Fibroblast of the aortic adventitia (primary cell): ENCODE measurements at regions not wholly inside any gene's neighbourhood (a gene's known extent, or its start where the extent isn't known, plus 50 kb on each side); places are given as distances from the start of the nearest gene placed in this dataset.
A peak's percentile ranks its signal among the peaks of the same experiment; 100 is the strongest.

ENCODE experiments used
- DNase-seq: peaks from one replicate; pipeline ENCODE4 v3.0.0-alpha.2; 2010; ENCODE audit warnings: low read depth
- H3K4me3 ChIP-seq: 2 replicates; pipeline ENCODE4 v1.5.1; 2011; ENCODE audit warnings: low read depth, mild to moderate bottlenecking, control low read depth, low read length, moderate library complexity
- TF ChIP-seq, protein P1 (sequence below): IDR thresholded peaks from 2 replicates; pipeline ENCODE4 v1.5.1; 2011; ENCODE audit warnings: mild to moderate bottlenecking, low read length, control low read depth, inconsistent platforms; ENCODE audit not compliant: insufficient read depth

DNA sequence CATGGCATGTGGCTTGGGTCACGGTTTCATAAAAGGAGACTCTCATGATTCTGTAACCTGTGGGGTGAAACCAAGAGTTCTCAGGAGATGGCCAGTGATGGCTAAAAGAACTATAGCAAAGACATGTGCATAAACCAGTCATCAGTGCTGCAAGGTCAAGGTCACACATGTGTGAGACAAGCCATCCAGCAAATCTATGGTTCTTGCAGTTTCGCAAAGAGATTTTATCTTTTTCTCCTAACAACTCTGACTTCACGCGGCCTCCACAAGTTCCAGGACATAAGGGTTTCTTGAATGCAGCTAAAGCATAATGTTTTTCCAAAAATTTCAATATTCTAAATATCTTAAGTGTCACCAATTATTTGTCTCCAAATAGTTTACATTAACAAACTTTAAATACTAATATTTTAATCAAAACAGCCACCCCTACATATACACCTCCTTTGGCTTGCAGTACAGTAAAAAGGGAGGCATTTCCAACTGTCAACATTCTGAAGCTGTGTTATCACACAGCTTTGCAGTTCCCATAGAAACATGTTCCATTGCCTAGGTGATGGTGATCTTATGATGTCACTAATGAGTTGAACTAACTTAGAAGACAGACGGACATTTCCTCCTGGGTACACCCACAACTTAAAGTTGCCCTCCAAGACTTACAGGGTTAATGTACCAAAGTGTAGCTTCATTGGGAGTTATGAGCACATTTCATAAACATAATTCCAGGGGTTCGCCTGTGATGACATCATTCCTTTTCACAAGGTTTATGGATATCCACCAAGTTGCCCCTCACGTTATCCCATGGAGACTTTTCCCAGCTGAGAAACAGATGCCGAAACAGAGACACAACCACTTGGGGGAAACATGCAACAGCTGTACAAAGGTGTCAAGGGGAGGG is 250.9 kb upstream of the PDE10A start:
- no peak for DNase-seq
- H3K4me3 ChIP-seq: no peak overlapping the region
- TF ChIP-seq, protein P1, sequence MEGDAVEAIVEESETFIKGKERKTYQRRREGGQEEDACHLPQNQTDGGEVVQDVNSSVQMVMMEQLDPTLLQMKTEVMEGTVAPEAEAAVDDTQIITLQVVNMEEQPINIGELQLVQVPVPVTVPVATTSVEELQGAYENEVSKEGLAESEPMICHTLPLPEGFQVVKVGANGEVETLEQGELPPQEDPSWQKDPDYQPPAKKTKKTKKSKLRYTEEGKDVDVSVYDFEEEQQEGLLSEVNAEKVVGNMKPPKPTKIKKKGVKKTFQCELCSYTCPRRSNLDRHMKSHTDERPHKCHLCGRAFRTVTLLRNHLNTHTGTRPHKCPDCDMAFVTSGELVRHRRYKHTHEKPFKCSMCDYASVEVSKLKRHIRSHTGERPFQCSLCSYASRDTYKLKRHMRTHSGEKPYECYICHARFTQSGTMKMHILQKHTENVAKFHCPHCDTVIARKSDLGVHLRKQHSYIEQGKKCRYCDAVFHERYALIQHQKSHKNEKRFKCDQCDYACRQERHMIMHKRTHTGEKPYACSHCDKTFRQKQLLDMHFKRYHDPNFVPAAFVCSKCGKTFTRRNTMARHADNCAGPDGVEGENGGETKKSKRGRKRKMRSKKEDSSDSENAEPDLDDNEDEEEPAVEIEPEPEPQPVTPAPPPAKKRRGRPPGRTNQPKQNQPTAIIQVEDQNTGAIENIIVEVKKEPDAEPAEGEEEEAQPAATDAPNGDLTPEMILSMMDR: no peak

GRCh38 chr6:165910184-165910966 is 247.3 kb upstream of the PDE10A start:
- peak; percentile 19 for DNase-seq
- H3K4me3 ChIP-seq: no peak overlapping the region
- TF ChIP-seq, protein P1: no peak

- TF ChIP-seq, protein P1: no peak
- no peak overlapping the region for H3K4me3 ChIP-seq
- no peak for DNase-seq
These were observed 243.7 kb upstream of the PDE10A start for GRCh38 chr6:165906736-165907135.

DNA sequence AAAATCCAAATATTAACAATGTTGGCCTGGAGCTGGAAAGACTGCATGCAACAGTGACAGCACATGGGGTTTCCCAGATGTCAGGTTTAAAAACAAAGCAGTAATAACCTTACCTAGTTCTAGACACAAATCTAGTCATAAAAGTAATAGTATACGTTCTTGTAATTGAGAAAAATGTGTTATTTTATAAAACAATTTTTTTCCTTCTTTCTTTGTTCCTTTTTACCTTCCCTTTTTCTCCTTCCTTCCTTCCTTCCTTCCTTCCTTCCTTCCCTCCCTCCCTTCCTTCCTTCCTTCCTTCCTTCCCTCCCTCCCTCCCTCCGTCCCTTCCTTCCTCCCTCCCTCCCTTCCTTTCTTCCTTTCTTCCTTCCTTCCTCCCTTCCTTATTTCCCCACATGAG is 242.7 kb upstream of the PDE10A start:
- H3K4me3 ChIP-seq: no peak overlapping the region
- DNase-seq: no peak
- TF ChIP-seq, protein P1: no peak

DNA sequence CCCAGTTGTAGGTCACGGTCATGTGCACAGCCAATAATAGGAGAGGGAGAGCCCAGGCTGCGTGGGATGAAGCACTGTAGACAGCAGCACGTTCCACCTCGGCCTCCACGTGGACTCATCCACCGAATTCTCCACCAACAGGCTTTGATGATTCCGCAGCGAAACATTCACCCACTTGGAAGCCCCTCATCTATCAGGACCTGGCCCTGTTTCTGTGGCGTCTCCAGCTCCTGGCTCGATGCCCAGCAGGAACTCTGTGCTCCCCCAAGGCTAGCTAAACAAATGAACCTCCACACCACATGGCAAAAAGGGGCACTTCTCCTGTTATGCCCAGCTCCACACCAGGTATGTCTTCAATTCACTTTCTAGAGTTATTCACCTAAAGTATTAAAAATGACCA is 237.9 kb upstream of the PDE10A start:
- DNase-seq: no peak
- H3K4me3 ChIP-seq: no peak overlapping the region
- TF ChIP-seq, protein P1: no peak

DNA sequence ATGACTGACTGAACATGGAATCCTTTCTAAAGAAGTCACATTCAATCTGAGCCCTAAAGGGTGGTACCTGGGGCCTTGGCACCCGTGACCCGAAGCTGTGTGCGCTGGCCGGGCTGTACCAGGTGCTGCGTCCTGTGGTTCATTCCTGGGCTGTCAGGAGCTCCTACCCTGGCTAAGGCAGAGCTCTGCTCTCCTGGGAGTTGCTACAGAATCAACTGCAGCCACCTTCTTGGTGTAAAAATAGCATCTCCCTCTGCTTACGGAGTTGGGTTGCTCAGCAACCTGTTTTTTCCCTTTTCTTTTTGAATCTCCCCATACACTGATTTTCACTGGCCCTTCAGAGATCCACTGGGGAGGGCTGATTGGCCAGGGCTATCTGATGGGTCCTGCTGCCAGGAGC is 236.6 kb upstream of the PDE10A start:
- H3K4me3 ChIP-seq: no peak overlapping the region
- DNase-seq: no peak
- TF ChIP-seq, protein P1: no peak
